ENCODE measurements at regions not wholly inside any gene's neighbourhood (a gene's known extent, or its start where the extent isn't known, plus 50 kb on each side); places are given as distances from the start of the nearest gene placed in this dataset.

GRCh38 chrX:128623361-128623760 is 571.2 kb upstream of the ACTRT1 start:
- TF ChIP-seq CTCF (IDR thresholded peaks at IDR 0.05) (no peak), POLR2A (IDR thresholded peaks at IDR 0.05) (no peak), POLR2AphosphoS5 (IDR thresholded peaks at IDR 0.05) (no peak)
